Suppressor macrophage (primary cell): ENCODE measurements at regions not wholly inside any gene's neighbourhood (a gene's known extent, or its start where the extent isn't known, plus 50 kb on each side); places are given as distances from the start of the nearest gene placed in this dataset.
"Not testable (repeated sequence)": the region's sequence is repeated elsewhere in the genome, so short reads cannot be mapped to it uniquely, and the experiment has no call there.

Experiments used
- DNase-seq, 4 experiments: peaks; one replicate each; pipeline ENCODE4 v3.0.0-alpha.2; 2020 to 2022

DNA sequence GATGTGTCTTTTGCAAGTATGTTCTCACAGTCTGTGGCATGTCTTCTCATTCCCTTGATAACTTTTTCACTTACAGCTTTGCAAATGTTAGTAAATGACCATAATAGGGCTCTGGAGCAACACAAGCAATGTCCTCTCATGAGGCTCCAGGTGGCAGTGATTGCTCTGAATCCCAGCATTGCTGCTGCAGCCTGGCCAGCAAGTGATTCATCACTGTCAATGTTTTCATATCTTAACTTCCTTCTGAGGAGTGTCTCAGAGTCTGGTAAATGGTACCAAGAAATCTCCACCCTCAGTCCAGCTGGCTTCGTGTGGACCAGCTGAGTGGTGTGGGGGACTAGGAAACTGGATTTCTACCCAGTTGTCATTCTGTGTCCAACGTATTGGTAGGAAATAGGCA lies 139.6 kb downstream of the MYLK4 start:
- no peak for DNase-seq

- no peak for DNase-seq
These were observed 142.2 kb downstream of the MYLK4 start for GRCh38 chr6:2608503-2608902.

DNA sequence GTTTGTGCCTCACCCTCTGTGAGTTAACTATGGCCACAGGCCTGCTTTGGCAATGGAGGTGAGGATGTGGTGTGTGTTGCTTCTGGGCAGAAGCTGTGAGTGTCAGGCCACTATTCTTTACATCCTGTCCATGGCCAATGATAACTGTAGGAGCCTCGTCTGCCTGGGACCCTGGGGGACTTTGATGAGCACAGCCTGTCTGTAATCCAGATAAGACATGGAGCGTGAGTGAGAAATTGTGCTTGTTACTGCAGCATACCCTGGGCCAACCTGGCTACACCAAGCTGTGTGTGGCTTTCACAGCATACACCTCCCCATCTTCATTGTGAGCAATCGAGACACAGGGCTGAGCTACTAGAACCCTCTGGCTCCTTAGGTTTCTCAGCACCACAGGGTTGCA lies 150.4 kb downstream of the MYLK4 start:
- DNase-seq, result no peak

- no peak for DNase-seq
These were observed 150.9 kb downstream of the MYLK4 start for GRCh38 chr6:2599817-2600216.

DNA sequence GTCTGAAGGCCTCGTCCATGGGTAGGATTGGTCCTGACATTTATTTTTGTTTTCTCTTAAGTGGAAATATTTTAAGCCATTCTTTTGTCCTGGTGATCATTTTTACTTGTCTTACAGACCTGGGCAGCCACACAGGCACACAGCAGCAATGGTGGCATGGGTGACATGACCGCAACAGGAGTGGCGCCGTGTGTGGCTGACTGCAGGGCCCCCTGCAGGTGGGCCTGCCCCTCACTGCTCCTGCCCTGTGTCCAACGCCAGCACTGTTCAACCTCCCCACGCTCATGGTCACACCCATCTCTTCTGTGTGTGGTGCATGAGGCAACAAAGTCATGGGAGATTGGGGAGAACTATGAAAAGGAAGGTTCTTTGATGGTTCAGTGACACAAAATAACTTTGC lies 151.9 kb downstream of the MYLK4 start:
- no peak for DNase-seq

GRCh38 chr6:2597991-2598390 lies 152.7 kb downstream of the MYLK4 start:
- no peak for DNase-seq

- not testable (repeated sequence) for DNase-seq
These were observed 153.3 kb downstream of the MYLK4 start for GRCh38 chr6:2597457-2597856.

GRCh38 chr6:2596222-2596621 lies 154.5 kb downstream of the MYLK4 start:
- no peak for DNase-seq

DNA sequence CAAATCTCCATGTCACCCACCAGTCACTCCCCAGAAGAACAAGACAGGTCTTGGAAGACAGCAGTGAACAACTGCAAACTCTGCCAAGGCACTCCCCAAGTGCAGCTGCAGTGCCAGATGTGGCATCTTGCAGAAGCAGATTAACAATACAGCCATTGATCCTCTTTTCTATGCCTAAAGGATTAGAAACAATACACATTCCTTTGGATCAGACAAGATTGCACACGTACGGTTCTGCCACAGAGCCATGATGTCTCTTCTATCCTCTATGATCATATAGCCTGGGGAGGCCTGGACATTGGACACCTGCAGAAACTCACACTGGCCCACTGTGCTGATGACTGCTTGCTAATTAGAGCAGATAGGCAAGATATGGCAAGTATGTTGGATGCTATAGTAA lies 155.9 kb downstream of the MYLK4 start:
- no peak for DNase-seq

GRCh38 chr6:2593167-2593566 lies 157.6 kb downstream of the MYLK4 start:
- DNase-seq, result no peak

- no peak for DNase-seq
These were observed 161.5 kb downstream of the MYLK4 start for GRCh38 chr6:2589171-2589661.

- DNase-seq, result no peak
These were observed 167.3 kb downstream of the MYLK4 start for GRCh38 chr6:2583459-2583858.

DNA sequence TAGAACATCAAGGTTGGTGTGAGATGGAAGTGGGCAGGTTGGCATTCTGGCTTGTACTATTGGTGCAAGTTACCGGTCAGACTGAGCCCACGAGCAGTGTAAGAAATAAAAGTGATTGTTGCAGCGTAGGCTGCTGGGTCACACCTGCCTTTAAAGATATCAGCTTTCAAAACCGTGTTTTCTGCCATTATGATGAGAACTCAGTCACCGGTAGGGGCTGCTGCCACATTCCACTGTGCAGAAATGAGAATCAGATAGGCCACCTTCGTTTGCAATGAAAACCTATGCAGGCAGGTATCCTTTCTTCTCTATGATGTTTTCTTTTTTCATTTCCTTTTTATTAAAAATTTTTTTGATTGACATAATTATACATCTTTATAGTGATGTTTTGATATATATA lies 168.5 kb downstream of the MYLK4 start:
- DNase-seq, result no peak

- no peak for DNase-seq
These were observed 169.1 kb downstream of the MYLK4 start for GRCh38 chr6:2581611-2582010.

- no peak for DNase-seq
These were observed 169.7 kb downstream of the MYLK4 start for GRCh38 chr6:2581011-2581410.

- peak; percentile 10 to 59 (median 16) for DNase-seq
These were observed 170.7 kb downstream of the MYLK4 start for GRCh38 chr6:2579804-2580570.

GRCh38 chr6:2579241-2579761 lies 171.4 kb downstream of the MYLK4 start:
- DNase-seq, result peak in 1 of 4 experiments; percentile 14

DNA sequence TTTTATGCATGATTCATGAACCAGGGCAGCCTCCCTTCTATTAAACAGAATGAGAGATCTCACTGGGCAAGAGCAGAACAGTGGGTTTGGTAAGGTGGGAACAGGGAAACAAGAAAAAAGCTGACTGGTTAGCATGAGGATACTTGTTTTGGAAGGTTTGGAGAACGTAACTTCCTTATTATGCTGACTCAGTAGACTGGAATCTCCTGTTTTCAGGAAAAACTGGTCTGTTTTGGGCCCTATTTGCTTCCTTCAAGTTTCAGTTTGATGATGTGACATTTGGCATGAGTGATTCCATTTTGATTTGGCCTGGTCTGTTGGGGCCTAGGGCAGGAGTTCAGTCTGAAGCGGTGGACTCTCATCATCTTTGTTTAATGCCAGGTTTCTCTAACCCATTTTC lies 172.0 kb downstream of the MYLK4 start:
- DNase-seq, result no peak

DNA sequence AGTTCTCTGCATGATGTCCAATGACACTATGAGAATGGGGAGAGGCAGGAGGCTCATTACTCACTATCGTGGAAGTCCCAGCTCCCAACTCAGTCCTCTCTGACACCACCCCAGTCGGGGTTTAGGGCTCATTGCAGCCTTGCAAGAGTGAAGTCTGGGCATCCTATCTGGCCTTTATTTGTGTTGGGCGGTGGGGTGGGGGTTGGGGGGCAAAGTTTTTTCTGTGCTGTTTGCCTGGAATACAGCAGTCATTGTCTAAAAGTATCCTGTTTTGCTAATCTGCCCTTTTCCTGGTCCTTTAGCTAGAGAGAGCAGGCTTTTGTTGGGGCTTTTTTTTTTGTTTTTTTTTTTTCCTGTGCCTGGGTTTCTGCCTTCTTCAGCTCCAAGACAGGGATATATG lies 174.2 kb downstream of the MYLK4 start:
- DNase-seq, result no peak

DNA sequence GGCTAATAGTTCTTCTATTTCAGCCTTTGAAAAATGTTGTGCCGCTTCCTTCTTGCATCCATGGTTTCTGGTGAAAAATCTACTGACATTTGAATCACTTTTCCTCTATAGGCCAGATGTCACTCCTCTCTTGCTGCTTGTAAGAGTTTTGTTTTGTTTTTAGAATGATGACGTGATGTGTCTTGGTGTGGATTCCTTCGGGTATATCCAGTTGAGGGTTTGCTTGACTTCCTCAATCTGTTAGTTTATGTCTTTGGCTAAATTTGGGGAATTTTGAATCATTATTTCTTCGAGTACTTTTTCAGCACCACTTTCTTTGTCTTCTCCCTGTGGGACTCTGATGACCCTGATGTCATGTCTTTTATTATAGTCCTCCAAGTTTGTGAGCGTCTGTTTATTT lies 175.5 kb downstream of the MYLK4 start:
- no peak for DNase-seq

DNA sequence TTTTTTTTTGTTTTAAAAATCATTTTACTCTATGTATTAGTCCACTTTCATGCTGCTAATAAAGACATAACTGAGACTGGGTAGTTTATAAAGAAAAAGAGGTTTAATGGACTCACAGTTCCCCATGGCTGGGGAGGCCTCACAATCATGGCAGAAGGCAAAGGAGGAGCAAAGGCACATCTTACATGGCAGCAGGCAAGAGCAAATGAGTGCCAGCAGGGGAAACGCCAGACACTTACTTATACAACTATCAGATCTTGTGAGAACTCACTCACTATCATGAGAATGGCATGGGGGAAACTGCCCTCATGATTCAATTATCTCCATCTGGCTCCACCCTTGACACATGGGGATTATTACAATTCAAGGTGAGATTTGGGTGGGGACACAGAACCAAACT lies 181.3 kb downstream of the MYLK4 start:
- DNase-seq, result not testable (repeated sequence)

GRCh38 chr6:2566048-2566447 lies 184.7 kb downstream of the MYLK4 start:
- DNase-seq, result no peak

DNA sequence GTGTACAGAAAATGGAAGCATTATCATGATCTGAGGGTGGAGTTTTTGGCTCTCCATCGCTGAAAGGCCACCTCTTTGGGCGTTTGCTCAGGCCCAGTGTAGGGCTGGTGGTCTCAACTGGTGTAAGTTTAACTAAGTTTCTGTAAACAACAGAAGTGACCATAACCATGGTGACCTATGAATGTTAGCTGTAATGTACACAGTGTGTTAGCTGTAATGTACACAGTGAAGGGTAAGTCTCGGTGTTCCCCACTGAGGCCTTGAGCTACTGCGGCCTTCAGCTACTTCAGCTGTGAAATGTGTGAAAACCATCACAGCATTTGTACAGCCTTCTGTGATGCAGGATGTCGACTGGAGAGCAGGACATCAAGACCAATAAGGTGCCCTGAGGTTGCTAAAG lies 185.2 kb downstream of the MYLK4 start:
- DNase-seq, result no peak

GRCh38 chr6:2563635-2564034 lies 187.1 kb downstream of the MYLK4 start:
- no peak for DNase-seq
